Transverse colon (tissue), 3 donors: ENCODE measurements at regions not wholly inside any gene's neighbourhood (a gene's known extent, or its start where the extent isn't known, plus 50 kb on each side); places are given as distances from the start of the nearest gene placed in this dataset.

Source experiments
- POLR2A ChIP-seq: fragments of 450-650 bp; IDR thresholded peaks from one replicate; pipeline ENCODE4 v1.6.1; 2016; ENCODE audit warnings: antibody characterized with exemption, mild to moderate bottlenecking, moderate library complexity
- TF ChIP-seq, protein P1 (sequence below), 5 experiments: fragments of 200-600 bp in 3 of 5; fragments of 450-650 bp in 2 of 5; sonication (generic) in 3 of 5; IDR thresholded peaks; 1 replicate in 2 of 5; 2 replicates in 3 of 5; pipeline ENCODE4 v1.5.1; 2016 to 2017; ENCODE audit warnings: antibody characterized with exemption in 5 of 5, inconsistent platforms in 3 of 5, mild to moderate bottlenecking in 2 of 5, moderate library complexity in 1 of 5

DNA sequence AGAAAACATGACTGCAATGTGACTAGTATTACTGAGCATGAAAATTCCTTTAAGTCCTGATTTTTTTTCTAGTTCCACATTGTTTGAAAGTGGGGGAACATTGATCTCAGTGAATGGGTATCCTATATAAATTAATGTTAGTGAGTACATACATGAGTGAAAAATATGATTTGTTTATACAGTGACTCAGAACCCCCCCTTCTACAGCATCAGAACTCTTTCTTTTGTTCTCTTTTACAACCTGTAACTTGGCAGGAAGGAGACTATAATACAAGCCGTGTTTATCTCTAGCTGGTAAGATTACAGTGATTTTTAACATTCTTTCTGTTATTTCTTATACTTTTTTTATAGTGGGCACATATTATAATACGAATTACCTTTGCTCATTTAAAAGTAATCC lies 384.7 kb downstream of the PDCD6IP start:
- TF ChIP-seq, protein P1, sequence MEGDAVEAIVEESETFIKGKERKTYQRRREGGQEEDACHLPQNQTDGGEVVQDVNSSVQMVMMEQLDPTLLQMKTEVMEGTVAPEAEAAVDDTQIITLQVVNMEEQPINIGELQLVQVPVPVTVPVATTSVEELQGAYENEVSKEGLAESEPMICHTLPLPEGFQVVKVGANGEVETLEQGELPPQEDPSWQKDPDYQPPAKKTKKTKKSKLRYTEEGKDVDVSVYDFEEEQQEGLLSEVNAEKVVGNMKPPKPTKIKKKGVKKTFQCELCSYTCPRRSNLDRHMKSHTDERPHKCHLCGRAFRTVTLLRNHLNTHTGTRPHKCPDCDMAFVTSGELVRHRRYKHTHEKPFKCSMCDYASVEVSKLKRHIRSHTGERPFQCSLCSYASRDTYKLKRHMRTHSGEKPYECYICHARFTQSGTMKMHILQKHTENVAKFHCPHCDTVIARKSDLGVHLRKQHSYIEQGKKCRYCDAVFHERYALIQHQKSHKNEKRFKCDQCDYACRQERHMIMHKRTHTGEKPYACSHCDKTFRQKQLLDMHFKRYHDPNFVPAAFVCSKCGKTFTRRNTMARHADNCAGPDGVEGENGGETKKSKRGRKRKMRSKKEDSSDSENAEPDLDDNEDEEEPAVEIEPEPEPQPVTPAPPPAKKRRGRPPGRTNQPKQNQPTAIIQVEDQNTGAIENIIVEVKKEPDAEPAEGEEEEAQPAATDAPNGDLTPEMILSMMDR (IDR thresholded peaks at IDR 0.05): no peak
- TF ChIP-seq POLR2A: no peak
